ENCODE measurements at regions not wholly inside any gene's neighbourhood (a gene's known extent, or its start where the extent isn't known, plus 50 kb on each side); places are given as distances from the start of the nearest gene placed in this dataset.

- H3K27ac Mint-ChIP-seq (ENCODE audit: unreplicated experiment), result no peak overlapping the region
- H3K36me3 Mint-ChIP-seq (ENCODE audit: low read depth, unreplicated experiment), result no peaks in the 10 kb centered on the region
- H3K4me1 Mint-ChIP-seq (ENCODE audit: unreplicated experiment), result peaks cover 13% of the 10 kb centered on the region
- H3K9me3 Mint-ChIP-seq (ENCODE audit: unreplicated experiment), result no peaks in the 10 kb centered on the region
- peaks cover 7% of the 10 kb centered on the region for H3K27me3 Mint-ChIP-seq (ENCODE audit: unreplicated experiment)
- no peak for DNase-seq (ENCODE audit: low spot score)
- no peak for TF ChIP-seq CTCF (IDR thresholded peaks at IDR 0.05; ENCODE audit: unreplicated experiment)
- no peak overlapping the region for H3K4me3 Mint-ChIP-seq (ENCODE audit: unreplicated experiment)
Observed at GRCh38 chr14:95463171-95463901, 53.1 kb downstream of the SYNE3 start.

DNA sequence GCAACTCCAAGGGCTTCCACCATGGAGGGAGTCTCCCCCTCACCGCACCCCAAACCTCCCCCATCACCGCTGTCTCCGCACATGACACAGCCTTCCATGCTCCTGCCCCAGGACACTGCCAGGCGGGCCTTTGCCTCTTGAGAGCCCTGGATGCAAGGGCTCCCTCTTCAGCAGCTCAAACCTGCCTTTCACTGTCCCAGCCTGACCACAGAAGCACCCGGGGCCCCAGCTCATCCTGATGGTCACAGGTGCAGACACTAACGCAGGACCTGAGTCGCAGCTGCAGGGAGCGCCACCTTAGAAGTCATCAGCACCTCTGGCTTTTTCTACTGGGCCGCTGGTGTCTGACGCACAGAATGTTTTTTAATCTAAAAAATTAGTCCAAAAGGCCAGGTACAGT, 54.0 kb downstream of the SYNE3 start:
- Mint-ChIP-seq H3K36me3 (ENCODE audit: low read depth, unreplicated experiment) (no peaks in the 10 kb centered on the region), H3K4me1 (ENCODE audit: unreplicated experiment) (peaks cover 13% of the 10 kb centered on the region), H3K27me3 (ENCODE audit: unreplicated experiment) (peaks cover 6% of the 10 kb centered on the region), H3K9me3 (ENCODE audit: unreplicated experiment) (no peaks in the 10 kb centered on the region), H3K27ac (ENCODE audit: unreplicated experiment) (no peak overlapping the region), H3K4me3 (ENCODE audit: unreplicated experiment) (no peak overlapping the region)
- DNase-seq (ENCODE audit: low spot score), result no peak
- no peak for TF ChIP-seq CTCF (IDR thresholded peaks at IDR 0.05; ENCODE audit: unreplicated experiment)

- Mint-ChIP-seq H3K27ac (ENCODE audit: unreplicated experiment) (no peak overlapping the region), H3K9me3 (ENCODE audit: unreplicated experiment) (no peaks in the 10 kb centered on the region), H3K27me3 (ENCODE audit: unreplicated experiment) (peaks cover 6% of the 10 kb centered on the region), H3K4me3 (ENCODE audit: unreplicated experiment) (no peak overlapping the region), H3K36me3 (ENCODE audit: low read depth, unreplicated experiment) (no peaks in the 10 kb centered on the region), H3K4me1 (ENCODE audit: unreplicated experiment) (peaks cover 13% of the 10 kb centered on the region)
- peak; percentile 14 for DNase-seq (ENCODE audit: low spot score)
- TF ChIP-seq CTCF (IDR thresholded peaks at IDR 0.05; ENCODE audit: unreplicated experiment), result no peak
Observed at GRCh38 chr14:95460647-95461478, 55.6 kb downstream of the SYNE3 start.

DNA sequence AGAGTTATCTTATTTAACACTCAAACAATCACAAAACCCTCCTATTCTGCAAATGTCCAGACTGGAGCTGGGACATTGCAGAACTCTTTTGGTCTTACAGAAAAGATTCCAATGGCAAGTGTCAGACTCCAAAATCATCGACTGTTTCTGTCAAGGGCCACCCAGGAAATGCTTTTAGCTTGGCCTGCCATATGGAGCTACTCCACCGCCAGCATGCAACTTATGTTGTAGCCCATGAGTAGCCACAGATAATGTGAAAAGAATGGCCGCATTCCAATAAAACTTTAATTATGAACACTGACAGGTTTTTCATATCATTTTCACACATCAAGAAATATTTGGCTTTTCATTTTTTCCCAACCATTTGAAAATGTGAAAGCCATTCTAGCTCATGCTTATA, 57.5 kb downstream of the SYNE3 start:
- H3K4me3 Mint-ChIP-seq (ENCODE audit: unreplicated experiment), result no peak overlapping the region
- H3K9me3 Mint-ChIP-seq (ENCODE audit: unreplicated experiment), result no peaks in the 10 kb centered on the region
- H3K4me1 Mint-ChIP-seq (ENCODE audit: unreplicated experiment), result peaks cover 13% of the 10 kb centered on the region
- H3K36me3 Mint-ChIP-seq (ENCODE audit: low read depth, unreplicated experiment), result no peaks in the 10 kb centered on the region
- H3K27me3 Mint-ChIP-seq (ENCODE audit: unreplicated experiment), result peaks cover 6% of the 10 kb centered on the region
- DNase-seq (ENCODE audit: low spot score), result no peak
- no peak overlapping the region for H3K27ac Mint-ChIP-seq (ENCODE audit: unreplicated experiment)
- no peak for TF ChIP-seq CTCF (IDR thresholded peaks at IDR 0.05; ENCODE audit: unreplicated experiment)

DNA sequence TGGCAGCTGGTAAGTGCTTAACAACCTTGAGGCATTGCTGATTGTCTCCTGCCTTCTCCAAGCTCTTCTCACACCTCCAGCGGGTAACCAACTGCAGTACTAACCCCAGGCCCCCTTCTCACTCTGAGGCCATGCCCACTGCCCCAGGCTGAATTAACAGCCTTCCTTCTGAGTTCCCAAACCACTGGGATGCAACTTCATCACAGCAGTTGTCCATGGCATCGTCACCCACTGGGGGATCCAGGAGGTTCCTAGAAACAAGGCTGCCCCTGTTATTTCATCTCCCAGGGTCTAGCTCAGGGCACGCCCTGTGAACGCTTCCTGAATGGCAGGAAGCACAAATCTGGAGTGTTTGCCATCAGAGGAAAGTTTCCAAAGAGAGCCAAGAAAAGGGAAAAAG, 58.0 kb downstream of the SYNE3 start:
- Mint-ChIP-seq H3K4me1 (ENCODE audit: unreplicated experiment) (peaks cover 13% of the 10 kb centered on the region), H3K27ac (ENCODE audit: unreplicated experiment) (no peak overlapping the region)
- no peak for TF ChIP-seq CTCF (IDR thresholded peaks at IDR 0.05; ENCODE audit: unreplicated experiment)

More for the DNA sequence above, 58.0 kb downstream of the SYNE3 start:
- no peaks in the 10 kb centered on the region for H3K9me3 Mint-ChIP-seq (ENCODE audit: unreplicated experiment)
- peaks cover 4% of the 10 kb centered on the region for H3K27me3 Mint-ChIP-seq (ENCODE audit: unreplicated experiment)
- H3K4me3 Mint-ChIP-seq (ENCODE audit: unreplicated experiment), result no peak overlapping the region
- no peak for DNase-seq (ENCODE audit: low spot score)
- no peaks in the 10 kb centered on the region for H3K36me3 Mint-ChIP-seq (ENCODE audit: low read depth, unreplicated experiment)

All from endothelial cell (in vitro differentiated cells).